A549 (cell line): ENCODE measurements at regions not wholly inside any gene's neighbourhood (a gene's known extent, or its start where the extent isn't known, plus 50 kb on each side); places are given as distances from the start of the nearest gene placed in this dataset.

ENCODE experiments used
- CTCF ChIP-seq: fragments of >200 bp; sonication (Bioruptor Twin); formaldehyde crosslinking; IDR thresholded peaks from 3 replicates; pipeline ENCODE4 v1.5.1; 2016
- RFX5 ChIP-seq: fragments of 450-650 bp; IDR thresholded peaks from 2 replicates; pipeline ENCODE4 v1.7.1; 2014; ENCODE audit warnings: antibody characterized with exemption, mild to moderate bottlenecking, moderate library complexity

- TF ChIP-seq CTCF = no peak
- TF ChIP-seq RFX5 = no peak
Measured at GRCh38 chr10:129380279-129380678, 86.8 kb upstream of the MGMT start.
